ENCODE measurements at regions not wholly inside any gene's neighbourhood (a gene's known extent, or its start where the extent isn't known, plus 50 kb on each side); places are given as distances from the start of the nearest gene placed in this dataset.
"Not testable (repeated sequence)": the region's sequence is repeated elsewhere in the genome, so short reads cannot be mapped to it uniquely, and the experiment has no call there.

DNA sequence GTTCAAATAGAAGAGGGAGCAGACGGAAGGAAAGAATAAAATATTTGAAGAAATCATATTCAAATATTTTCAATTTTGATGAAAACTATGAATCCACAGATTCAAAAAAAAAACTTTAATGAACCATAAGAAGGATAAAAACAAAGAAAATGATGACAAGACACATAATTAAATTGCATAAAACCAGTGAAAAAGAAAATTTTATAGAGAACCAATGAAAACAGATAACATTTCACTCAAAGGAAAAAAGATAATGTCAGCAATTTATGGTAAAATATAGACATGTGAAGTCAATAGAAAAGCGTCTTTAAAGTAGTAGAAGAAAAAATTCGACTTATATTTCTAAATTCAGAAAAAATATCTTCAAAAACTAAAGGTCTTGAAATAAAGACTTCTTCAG is 546.5 kb upstream of the ATXN7L3B start:
- ATAC-seq (no peak), DNase-seq (no peak)
- intact Hi-C loops (cut with micrococcal nuclease), result no loop called here

DNA sequence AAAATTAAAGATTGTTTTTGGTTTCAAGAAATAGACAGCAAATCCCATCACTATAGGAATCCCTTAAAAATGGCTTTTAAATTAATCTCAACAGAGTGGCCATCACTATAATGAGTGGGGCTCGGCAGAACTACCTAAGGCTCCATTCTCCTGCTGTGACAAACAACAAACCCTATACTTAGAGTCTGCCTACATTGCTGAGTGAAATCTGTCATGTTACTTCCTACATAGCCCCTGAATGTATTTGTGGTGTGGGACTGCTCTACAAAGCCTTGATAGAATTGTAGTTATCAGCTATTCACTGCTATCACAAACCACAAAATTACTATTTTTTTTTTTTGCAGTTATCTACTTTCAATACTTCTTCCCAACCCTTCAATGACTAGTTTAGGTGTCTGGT is 538.7 kb upstream of the ATXN7L3B start:
- DNase-seq (no peak), ATAC-seq (no peak)
- intact Hi-C loops (cut with micrococcal nuclease), result no loop called here

DNA sequence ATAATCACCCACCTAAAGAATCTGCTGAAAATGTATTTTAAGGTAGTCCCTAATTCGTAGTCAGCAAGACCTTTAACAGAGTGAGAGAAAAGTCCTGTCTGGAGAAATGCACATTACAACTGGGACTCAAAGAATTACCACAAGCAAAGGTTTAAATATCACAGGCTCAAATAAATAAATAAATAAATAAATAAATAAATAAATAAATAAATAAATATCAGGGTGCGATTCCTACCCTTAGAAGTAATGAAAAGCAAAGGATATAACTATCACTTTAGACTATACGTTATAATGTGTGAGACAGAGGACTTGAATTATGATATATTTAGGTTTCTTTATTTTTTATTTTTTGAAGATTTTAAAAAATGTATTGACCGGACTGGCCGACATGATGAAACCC is 522.5 kb upstream of the ATXN7L3B start:
- no peak for ATAC-seq
- DNase-seq, result no peak
- intact Hi-C loops (cut with micrococcal nuclease), result no loop called here

DNA sequence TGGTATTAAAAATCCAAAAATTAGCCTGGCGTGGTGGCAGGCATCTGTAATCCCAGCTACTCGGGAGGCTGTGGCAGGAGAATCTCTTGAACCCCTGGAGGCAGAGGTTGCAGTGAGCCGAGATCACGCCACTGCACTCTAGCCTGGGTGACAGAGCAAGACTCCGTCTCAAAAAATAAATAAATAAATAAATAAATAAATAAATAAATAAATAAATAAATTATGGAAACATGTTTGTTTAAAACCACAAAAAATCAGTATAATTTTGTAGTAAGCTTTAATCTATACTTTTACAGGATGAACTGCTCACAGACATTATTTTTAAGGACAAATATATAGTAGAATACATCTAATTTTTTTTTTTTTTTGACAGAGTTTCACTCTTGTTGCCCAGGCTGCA is 521.3 kb upstream of the ATXN7L3B start:
- ATAC-seq; DNase-seq; intact Hi-C loops (cut with micrococcal nuclease): not testable (repeated sequence)

DNA sequence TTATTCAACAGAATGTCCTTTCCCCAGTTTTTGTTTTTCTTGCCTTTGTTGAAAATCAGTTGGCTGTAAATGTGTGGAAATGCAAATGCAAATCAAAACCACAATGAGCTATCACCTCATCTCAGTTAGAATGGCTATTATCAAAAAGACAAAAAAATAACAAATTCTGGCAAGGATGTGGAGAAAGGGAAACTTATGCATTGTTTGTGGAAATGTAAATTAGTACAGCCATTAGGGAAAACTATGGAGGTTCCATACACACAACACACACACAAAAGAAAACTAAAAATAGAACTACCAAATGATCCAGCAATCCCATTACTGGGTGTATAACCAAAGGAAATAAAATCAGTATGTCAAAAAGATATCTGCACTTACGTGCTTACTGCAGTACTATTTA is 518.8 kb upstream of the ATXN7L3B start:
- DNase-seq (no peak), ATAC-seq (no peak)
- intact Hi-C loops (cut with micrococcal nuclease), result no loop called here

DNA sequence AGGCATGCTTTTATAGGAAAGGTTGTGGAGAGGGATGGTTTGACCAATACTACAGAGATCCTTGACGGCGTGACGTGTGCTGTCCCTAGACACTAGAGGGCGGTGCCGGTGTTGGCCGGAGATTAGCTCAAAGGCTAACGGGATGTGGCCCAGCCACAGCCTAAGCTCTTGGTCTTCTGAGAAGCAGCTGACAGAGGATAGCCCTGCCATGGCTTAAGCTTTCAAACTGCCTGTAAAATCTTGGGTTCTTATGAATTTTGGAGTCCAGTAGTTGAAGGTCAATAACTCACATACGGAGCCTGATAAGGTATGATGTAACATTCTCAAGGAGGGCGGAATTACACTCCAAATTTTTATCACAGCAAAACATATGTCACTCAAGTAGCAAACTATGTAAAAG is 515.7 kb upstream of the ATXN7L3B start:
- intact Hi-C loops (cut with micrococcal nuclease), result no loop called here
- peak; percentile 63 for ATAC-seq
- peak; percentile 40 for DNase-seq

DNA sequence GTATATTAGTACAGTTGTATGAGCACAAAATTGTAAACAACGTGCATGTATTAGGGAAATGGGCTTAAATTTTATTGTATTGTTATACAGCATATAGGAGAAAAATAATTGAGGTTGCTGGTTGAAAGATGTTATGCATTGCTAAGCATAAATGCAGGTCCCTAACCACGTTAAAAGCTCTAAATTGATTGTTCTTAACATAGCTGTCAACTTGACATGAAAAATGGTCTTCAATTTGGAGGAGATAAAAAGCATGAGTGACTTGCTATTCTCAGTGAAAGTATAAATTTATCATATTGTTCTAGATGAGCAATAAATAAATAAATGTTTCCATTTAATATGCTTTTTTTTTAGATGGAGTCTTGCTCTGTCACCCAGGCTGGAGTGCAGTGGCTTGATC is 506.6 kb upstream of the ATXN7L3B start:
- ATAC-seq (no peak), DNase-seq (no peak)
- intact Hi-C loops (cut with micrococcal nuclease), result no loop called here

DNA sequence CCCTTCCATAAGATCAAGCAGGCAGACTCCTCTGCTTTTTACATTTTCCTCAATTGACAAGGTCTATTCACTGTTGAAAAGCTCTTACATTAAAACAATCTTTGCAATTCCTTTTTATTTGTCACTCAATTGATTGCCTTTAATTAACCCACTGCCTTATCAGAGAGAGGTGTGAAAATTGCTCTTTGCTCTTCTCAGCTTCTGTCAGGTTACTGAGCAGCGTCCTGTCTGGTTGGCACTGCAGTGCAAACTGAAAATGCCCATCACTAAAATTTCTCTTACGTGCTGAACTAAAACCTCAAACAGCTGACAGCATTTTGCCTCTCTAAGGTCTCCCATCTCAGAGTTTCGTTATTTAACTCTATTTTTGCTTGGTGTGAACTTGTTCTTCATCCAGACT is 504.1 kb upstream of the ATXN7L3B start:
- ATAC-seq (no peak), DNase-seq (no peak)

DNA sequence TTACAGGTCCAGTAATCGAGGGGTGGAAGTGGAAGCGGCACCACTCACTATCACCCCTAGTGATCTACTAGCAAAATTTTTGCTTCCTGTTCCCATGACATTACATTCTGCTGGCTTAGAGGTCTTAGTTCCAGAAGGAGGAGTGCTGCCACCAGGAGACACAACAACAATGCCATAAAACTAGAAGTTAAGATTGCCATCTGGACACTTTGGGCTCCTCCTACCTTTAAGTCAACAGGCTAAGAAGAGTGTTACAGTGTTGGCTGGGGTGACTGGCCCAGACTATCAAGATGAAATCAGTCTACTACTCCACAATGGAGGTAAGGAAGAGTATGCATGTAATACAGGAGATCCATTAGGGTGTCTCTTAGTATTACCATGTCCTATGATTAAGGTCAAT is 498.5 kb upstream of the ATXN7L3B start:
- intact Hi-C loops (cut with micrococcal nuclease); DNase-seq; ATAC-seq: not testable (repeated sequence)

More for the DNA sequence above, 504.1 kb upstream of the ATXN7L3B start:
- intact Hi-C loops (cut with micrococcal nuclease), result no loop called here

DNA sequence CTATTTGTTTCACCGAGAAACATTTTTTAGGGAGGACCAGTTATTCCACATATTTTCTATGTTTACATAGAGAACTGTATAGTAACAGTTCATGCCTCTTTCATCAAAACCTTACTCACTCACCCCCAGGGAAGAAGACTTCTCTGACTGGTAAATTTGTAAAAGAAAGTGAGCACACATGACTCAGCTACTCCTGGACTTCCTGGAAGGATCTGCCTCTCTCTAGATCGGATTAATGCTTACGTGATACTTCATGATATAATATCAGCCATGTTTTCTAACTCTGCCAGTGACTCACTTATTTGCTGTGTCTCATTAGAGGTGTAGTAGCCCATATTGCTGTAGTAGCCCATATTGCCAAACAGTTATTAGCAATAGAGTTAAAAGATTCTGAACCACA is 494.3 kb upstream of the ATXN7L3B start:
- intact Hi-C loops (cut with micrococcal nuclease), result no loop called here
- ATAC-seq, result no peak
- DNase-seq, result no peak

DNA sequence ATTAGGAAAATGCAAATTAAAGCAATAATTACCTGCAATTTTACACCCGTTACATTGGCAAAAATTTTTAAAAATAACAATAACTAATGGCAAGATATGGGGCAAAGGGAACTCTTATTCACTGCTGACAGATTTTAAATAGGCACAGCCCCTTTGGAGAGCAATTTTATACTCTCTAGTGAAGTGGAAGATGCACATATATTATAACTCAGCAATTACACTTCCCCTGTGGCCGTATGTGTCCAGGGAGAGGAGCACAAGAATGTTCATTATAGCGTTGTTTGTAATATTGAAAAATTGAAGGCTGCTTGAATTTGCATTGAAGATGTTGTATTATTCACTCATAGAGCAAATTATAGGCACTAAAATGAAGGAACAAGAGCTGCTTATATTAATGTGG is 488.3 kb upstream of the ATXN7L3B start:
- ATAC-seq, result no peak
- intact Hi-C loops (cut with micrococcal nuclease), result no loop called here

DNA sequence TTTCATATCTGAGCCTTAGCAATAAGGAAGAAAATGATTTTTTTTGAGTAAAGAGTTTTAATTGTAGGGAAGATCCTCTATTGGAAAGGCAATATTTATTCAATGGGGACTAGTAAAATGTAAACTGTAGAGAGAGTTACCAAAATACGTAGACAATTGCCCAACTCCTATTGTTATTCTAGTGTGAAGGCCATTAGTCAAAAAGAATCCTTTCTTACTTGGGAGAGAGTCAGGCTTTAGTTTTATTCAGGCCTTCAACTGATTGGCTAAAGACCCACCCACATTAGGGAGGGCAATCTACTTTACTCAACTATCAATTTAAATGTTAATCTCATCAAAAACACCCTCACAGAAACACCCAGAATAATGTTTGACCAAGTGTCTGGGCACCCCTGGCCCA is 485.8 kb upstream of the ATXN7L3B start:
- ATAC-seq, result no peak
- intact Hi-C loops (cut with micrococcal nuclease), result no loop called here
- no peak for DNase-seq

More for the DNA sequence above, 488.3 kb upstream of the ATXN7L3B start:
- DNase-seq, result no peak

DNA sequence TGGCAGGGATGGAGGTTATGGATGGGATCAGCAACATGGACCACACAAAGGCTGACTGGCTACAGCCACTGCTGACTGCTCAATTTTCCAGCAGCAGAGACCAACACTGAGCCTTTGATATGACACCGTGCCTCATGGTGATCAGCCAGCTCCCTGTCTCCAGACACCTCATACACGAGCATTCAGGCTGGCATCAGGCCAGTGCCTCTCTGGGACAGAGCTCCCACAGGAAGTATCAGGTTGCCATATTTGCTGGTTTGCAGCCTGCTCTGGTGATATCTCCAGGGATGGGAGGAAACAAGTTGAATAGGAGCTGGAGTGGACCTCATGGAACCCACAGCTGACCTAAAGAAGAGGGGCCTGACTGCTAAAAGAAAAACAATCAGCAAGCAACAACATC is 471.2 kb upstream of the ATXN7L3B start:
- intact Hi-C loops (cut with micrococcal nuclease), result no loop called here
- DNase-seq (no peak), ATAC-seq (no peak)

DNA sequence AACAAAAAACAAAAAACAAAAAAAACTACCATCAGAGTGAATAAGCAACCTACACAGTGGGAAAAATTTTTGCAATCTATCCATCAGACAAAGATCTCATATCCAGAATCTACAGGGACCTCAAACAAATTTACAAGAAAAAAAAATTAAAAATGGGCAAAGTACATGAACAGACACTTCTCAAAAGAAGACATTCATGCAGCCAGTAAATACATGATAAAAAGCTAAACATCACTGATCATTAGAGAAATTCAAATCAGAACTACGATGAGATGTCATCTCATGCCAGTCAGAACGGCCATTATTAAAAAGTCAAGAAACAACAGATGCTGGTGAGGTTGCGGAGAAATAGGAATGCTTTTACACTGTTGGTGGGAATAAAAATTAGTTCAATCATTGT is 466.5 kb upstream of the ATXN7L3B start:
- no peak for ATAC-seq
- DNase-seq, result no peak
- intact Hi-C loops (cut with micrococcal nuclease), result no loop called here

DNA sequence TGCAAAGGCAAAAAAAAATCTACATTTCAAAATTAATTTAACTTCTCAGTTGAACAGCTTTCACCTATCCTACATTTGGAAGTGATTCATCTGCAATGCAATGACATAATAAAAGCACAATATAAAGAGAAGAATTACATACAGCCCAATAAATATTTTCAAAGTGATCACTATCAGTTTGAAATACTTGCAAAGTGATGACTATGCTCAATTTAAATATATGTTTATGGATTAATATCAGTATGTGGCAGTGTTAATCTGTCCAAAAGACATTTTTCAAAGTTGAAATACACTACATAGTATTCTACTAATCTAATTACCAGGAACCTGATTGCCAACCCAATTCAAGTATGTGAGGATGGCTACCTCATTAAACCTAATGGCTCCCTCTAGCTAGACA is 460.7 kb upstream of the ATXN7L3B start:
- no peak for DNase-seq
- intact Hi-C loops (cut with micrococcal nuclease), result no loop called here
- no peak for ATAC-seq

DNA sequence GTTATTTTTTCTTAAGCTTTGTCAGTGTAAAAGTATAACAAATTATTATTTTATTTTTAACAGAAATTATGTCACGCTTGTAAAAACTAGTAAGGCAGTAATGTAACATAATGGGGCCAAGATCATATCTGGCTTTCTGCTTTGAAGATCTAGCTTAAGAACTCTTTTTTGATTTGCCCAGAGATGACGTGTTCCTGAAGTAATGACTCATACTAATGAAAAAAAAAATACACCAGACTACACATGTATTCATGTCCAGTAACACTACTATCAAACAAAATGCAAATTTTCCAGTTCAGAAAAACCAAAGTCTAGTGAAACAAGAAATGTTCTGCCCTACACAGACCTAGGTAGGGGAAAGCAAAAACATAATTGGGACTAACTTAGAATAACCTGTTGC is 432.2 kb upstream of the ATXN7L3B start:
- intact Hi-C loops (cut with micrococcal nuclease), result no loop called here
- no peak for ATAC-seq
- DNase-seq, result no peak

DNA sequence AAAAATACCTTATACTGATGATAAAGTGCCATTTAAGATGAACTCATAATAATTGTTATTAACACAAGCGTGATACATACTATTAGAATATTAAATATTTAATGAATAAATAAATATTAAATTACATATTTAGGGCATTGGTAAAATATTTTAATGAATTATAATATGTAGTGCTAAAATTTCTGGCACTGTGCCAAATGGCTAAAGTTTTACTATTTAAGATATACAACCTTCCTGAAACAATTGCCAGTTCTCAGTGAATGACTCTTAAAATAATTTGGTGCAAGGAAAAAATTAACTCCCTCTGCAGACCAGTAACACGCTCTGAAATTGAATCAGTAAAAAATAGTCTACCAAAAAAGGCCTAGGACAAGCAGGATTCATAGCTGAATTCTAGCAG is 428.9 kb upstream of the ATXN7L3B start:
- intact Hi-C loops (cut with micrococcal nuclease), result no loop called here
- DNase-seq, result no peak
- no peak for ATAC-seq

DNA sequence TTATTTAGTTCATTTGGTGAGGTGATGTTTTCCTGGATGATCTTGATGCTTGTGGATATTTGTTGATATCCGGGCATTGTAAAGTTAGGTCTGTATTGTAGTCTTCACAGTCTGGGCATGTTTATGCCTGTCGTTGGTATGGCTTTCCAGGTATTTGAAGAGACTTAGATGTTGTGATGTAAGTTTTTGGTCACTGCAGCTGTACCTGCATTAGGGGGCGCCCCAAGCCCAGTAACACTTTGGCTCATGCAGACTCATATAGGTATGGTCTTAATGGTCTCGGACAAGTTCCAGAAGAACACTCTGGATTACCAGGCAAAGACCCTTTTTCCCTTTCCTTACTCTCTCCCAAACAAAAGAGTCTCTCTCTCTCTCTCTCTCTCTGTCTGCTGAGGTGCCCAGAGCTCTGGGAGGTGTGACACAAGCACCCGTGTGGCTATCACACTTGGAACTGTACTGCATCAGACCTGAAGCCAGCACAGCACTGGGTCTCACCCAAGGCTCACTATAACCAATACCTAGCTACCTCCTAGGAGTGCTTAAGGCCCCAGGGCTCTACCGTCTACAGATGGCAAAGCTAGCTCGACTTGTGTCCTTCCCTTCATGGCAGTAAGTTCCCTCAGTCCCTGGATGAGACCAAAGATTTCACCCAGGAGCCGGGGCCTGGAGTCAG is 425.8 kb upstream of the ATXN7L3B start:
- ATAC-seq (no peak), DNase-seq (peak; percentile 33)
- intact Hi-C loops (cut with micrococcal nuclease), result no loop called here

DNA sequence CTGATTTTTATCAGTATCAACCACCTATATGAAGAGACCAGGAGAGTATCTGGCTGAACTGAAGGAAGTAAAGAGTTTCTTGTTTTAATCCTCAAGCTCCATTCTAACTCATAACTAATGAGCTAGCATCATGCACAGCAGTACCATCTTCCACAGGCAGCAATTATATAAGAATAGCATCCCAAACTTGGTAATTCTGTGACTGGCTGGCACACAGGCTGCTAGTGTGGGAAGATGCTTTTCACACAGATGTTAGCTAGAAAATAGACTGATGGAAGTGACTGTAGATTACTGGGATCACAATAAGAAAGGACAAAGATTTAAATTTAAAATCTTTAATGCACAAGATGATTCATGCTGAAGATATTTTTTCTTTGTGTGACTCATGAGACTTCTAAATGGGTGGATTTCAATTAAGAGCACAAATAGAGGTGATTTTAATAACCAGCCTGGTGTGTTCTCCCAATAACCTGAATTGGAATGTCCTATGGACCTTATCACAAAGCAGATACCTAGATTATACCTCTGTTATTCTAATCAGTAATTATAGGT is 417.7 kb upstream of the ATXN7L3B start:
- ATAC-seq (no peak), DNase-seq (no peak)
- intact Hi-C loops (cut with micrococcal nuclease), result no loop called here

DNA sequence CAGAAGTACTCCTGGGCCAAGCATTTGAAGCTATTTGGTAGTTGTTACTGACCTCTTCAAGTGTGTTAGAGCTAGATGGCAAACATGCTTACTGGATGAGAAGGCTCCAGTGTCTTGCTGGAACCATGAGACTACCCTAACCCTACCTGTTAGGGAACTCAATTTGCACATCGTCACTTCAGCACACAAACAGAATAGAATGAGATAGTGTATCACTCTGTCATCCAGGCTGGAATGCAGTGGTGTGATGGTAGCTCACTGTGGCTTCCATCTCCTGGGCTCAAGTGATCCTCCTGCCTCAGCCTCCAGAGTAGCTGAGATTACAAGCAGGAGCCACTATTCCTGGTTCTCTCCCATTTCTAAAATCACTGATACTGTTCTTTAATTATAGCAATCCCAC is 417.0 kb upstream of the ATXN7L3B start:
- intact Hi-C loops (cut with micrococcal nuclease), result no loop called here
- DNase-seq (no peak), ATAC-seq (no peak)

DNA sequence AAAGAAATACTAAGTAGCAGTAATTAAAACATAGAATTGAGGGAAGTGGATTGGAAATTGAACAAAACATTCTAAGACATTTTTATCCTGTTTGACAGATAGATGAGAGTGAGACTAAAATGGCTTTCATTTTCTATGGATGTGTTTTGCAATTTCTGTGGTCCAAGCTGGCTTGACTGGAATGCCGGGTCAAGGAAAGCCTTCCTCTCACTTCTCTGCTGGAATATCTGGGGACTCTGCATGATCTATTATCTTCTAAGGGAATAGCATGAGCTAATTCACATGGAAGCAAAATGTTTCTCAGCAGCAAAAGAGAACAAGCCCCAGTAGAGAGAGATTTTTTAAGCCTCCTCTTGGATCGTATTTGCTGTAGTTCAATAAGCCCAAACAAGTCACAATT is 407.9 kb upstream of the ATXN7L3B start:
- intact Hi-C loops (cut with micrococcal nuclease), result no loop called here
- no peak for DNase-seq
- no peak for ATAC-seq

DNA sequence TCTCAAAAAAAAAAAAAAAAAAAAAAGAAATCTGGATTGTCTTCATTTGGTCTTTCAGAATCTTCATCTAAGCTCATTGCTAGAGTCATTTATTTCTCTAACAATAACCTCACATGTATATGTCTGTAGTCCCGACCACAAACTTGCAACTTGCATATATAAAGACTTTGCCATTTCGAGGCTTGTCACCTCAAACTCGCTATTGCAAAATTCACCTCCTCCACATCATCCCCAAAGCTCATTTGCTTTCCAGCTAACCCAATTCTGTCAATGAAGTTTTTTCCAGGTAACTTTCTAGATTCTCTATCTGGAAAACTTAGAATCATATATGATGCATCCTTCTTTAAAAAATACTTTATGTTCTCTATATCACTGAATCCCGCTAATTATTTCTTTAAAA is 393.2 kb upstream of the ATXN7L3B start:
- intact Hi-C loops (cut with micrococcal nuclease), result no loop called here
- DNase-seq (no peak), ATAC-seq (no peak)
